Heart left ventricle (tissue), 13 donors: ENCODE measurements at regions not wholly inside any gene's neighbourhood (a gene's known extent, or its start where the extent isn't known, plus 50 kb on each side); places are given as distances from the start of the nearest gene placed in this dataset.

ENCODE experiments used
- POLR2A ChIP-seq, 2 donors: fragments of 450-650 bp; IDR thresholded peaks; one replicate each; pipeline ENCODE4 v1.6.1; 2017; ENCODE audit warnings: antibody characterized with exemption in 2 of 2, mild to moderate bottlenecking in 2 of 2, moderate library complexity in 2 of 2
- TF ChIP-seq, protein P1 (sequence below), 12 donors: fragments of 200-600 bp; sonication (generic) in 4 of 12; IDR thresholded peaks; one replicate each; pipeline versions ENCODE4 v1.5.0 to v1.8.0; 2018 to 2022; ENCODE audit warnings: antibody characterized with exemption in 12 of 12, mild to moderate bottlenecking in 5 of 12
- donor health status: ischemic (EF 13 %, LVEDD 7.1; RV severe dilation, severe dysfunction).
- donor health status: DM: no; HTN: yes; CAD: no.
- donor health status: DM: no; HTN: no; CAD: no.
- donor health status: ischemic (EF 25% LVEDD 6.9; RV normal size, moderate dysfunction).
- donor health status: ischemic (EF 25% LVEDD 5.7; RV mildly dilated, moderate dysfunction).
- donor health status: ischemic (EF 35%, LVEDD 5.7; RV mildly dilated, moderate dysfunction).
- donor health status: nonischemic (EF 11% LVEDD 7.7; RV severe dilation, severe dysfunction).
- donor health status: DM: yes; HTN: yes; CAD: no.
- donor health status: PGD.
- donor health status: ischemic (EF 29% LVEDD 5.4; RV normal size, mild dysfunction).
- donor health status: nonischemic (EF 23%, LVEDD 6.1; RV moderate dilation, normal function).

DNA sequence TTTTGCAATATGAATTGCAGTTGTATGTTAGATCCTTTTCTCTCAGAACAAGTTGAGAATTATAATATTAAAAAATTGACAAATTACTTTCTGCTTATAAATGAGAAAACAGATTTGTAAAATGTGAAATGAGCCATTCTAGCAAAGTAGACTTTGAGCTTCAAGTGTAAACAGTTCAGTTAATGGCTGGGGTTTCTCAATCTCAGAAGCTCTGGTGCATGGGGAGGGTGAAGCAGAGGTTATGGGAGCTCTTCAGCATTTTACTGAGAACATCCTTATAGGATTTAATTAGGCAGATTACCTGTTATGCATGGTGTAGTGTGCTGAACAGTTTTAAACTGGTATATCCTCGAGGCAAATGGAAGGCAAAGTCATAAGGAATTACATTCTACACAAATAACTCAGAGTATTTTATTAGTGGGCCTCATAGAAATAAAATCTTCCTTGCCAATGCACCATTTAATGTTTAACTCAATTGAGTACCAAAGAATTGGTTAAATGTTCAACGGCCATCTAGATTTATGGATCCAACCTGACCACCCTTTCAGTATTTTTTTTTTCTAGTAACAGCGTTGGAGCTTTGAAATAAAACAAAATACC, 1143.6 kb upstream of the ADGRL2 start:
- TF ChIP-seq, protein P1, sequence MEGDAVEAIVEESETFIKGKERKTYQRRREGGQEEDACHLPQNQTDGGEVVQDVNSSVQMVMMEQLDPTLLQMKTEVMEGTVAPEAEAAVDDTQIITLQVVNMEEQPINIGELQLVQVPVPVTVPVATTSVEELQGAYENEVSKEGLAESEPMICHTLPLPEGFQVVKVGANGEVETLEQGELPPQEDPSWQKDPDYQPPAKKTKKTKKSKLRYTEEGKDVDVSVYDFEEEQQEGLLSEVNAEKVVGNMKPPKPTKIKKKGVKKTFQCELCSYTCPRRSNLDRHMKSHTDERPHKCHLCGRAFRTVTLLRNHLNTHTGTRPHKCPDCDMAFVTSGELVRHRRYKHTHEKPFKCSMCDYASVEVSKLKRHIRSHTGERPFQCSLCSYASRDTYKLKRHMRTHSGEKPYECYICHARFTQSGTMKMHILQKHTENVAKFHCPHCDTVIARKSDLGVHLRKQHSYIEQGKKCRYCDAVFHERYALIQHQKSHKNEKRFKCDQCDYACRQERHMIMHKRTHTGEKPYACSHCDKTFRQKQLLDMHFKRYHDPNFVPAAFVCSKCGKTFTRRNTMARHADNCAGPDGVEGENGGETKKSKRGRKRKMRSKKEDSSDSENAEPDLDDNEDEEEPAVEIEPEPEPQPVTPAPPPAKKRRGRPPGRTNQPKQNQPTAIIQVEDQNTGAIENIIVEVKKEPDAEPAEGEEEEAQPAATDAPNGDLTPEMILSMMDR (IDR thresholded peaks at IDR 0.05): no peak
- TF ChIP-seq POLR2A (IDR thresholded peaks at IDR 0.05): no peak
